H1 (cell line): ENCODE measurements at regions not wholly inside any gene's neighbourhood (a gene's known extent, or its start where the extent isn't known, plus 50 kb on each side); places are given as distances from the start of the nearest gene placed in this dataset.

Source experiments
- CHD7 ChIP-seq: fragments of 300-600 bp; sonication (generic); IDR thresholded peaks from 2 replicates; pipeline ENCODE4 v1.7.1; 2012; ENCODE audit warnings: low read length, moderate library complexity, mild to moderate bottlenecking, inconsistent platforms; ENCODE audit not compliant: insufficient replicate concordance
- EP300 ChIP-seq, 2 experiments: IDR thresholded peaks; 1 replicate in 1 of 2; 2 replicates in 1 of 2; pipeline ENCODE4 v1.6.1; 2011 to 2012; ENCODE audit warnings: low read depth in 2 of 2, low read length in 2 of 2, mild to moderate bottlenecking in 2 of 2, borderline replicate concordance in 1 of 2, inconsistent platforms in 1 of 2, moderate library complexity in 1 of 2
- JUN ChIP-seq: IDR thresholded peaks from 2 replicates; pipeline ENCODE4 v1.6.1; 2011; ENCODE audit warnings: low read depth, mild to moderate bottlenecking, improper control_type of control experiment, low read length
- KDM4A ChIP-seq: IDR thresholded peaks from one replicate; pipeline ENCODE4 v1.7.1; 2012; ENCODE audit warnings: low read depth, mild to moderate bottlenecking, moderate library complexity, low read length, inconsistent platforms; ENCODE audit not compliant: severe bottlenecking
- KDM5A ChIP-seq: fragments of 200-600 bp; IDR thresholded peaks from 2 replicates; pipeline ENCODE4 v1.7.1; 2012; ENCODE audit warnings: mild to moderate bottlenecking, low read length, inconsistent platforms, mixed read lengths
- MAX ChIP-seq: IDR thresholded peaks from 2 replicates; pipeline ENCODE4 v1.6.1; 2012; ENCODE audit warnings: inconsistent platforms
- NANOG ChIP-seq: IDR thresholded peaks from 2 replicates; pipeline ENCODE4 v1.6.1; 2011; ENCODE audit warnings: low read length, low read depth, mild to moderate bottlenecking, inconsistent platforms; ENCODE audit not compliant: insufficient read depth, poor library complexity, severe bottlenecking
- RBBP5 ChIP-seq: IDR thresholded peaks from 2 replicates; pipeline ENCODE4 v1.7.1; 2012; ENCODE audit warnings: low read depth, mild to moderate bottlenecking, inconsistent platforms, low read length, moderate library complexity, borderline replicate concordance
- SAP30 ChIP-seq: fragments of 300-600 bp; sonication (generic); IDR thresholded peaks from 2 replicates; pipeline ENCODE4 v1.7.1; 2012; ENCODE audit warnings: low read length, moderate library complexity, mild to moderate bottlenecking, inconsistent platforms; ENCODE audit not compliant: insufficient read depth, insufficient replicate concordance
- SIX5 ChIP-seq: IDR thresholded peaks from 2 replicates; pipeline ENCODE4 v1.6.1; 2011; ENCODE audit warnings: mild to moderate bottlenecking, low read depth, low read length
- SRF ChIP-seq: IDR thresholded peaks from 2 replicates; pipeline ENCODE4 v1.6.1; 2011; ENCODE audit warnings: mild to moderate bottlenecking, low read depth, low read length, moderate library complexity
- TEAD4 ChIP-seq: IDR thresholded peaks from 2 replicates; pipeline ENCODE4 v1.6.1; 2012; ENCODE audit warnings: low read depth, low read length, inconsistent platforms, mixed read lengths

GRCh38 chr1:102715150-102715549, 393.2 kb downstream of the COL11A1 start (continued):
- TF ChIP-seq CHD7 (no peak), SRF (no peak), EP300 (IDR thresholded peaks at IDR 0.05; ENCODE audit: borderline replicate concordance in 1 of 2, low read depth in 2 of 2, low read length in 2 of 2) (no peak), MAX (no peak), NANOG (no peak), JUN (no peak), SAP30 (no peak), RBBP5 (no peak), KDM4A (no peak), TEAD4 (no peak), KDM5A (no peak), SIX5 (no peak)
